ENCODE measurements at regions not wholly inside any gene's neighbourhood (a gene's known extent, or its start where the extent isn't known, plus 50 kb on each side); places are given as distances from the start of the nearest gene placed in this dataset.

DNA sequence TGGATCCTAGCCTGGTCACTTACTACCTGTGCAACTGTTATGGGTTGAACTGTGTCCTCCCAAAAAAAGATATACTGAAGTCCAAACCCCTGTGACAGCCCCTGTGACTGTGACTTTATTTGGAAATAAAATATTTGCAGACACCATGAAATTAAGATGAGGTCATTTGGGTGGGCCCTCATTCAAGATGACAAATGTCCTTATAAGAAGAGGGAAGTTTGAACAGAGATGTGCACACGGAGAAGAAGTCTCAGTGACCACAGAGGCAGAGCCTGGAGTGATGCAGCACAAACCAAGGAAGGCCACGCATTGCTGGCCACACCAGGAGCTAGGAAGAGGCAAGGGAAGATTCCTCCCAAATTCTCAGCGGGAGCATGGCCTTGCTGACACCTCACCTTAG is 249.7 kb upstream of the RUNX1 start:
- no peak for TF ChIP-seq CTCF (IDR thresholded peaks at IDR 0.05)
- TF ChIP-seq POLR2AphosphoS5 (IDR thresholded peaks at IDR 0.05), result no peak

Data from upper lobe of left lung (tissue), 4 donors.